ENCODE measurements at regions not wholly inside any gene's neighbourhood (a gene's known extent, or its start where the extent isn't known, plus 50 kb on each side); places are given as distances from the start of the nearest gene placed in this dataset.

GRCh38 chr17:63124536-63124935 is 158.5 kb downstream of the TANC2 start:
- Histone ChIP-seq H4K20me1 (ENCODE audit: insufficient read depth) (no peaks in the 10 kb centered on the region), H3K36me3 (ENCODE audit: insufficient read depth, low read length) (no peaks in the 10 kb centered on the region), H3K9me2 (ENCODE audit: insufficient read depth, low read length) (no peaks in the 10 kb centered on the region), H3F3A (ENCODE audit: insufficient read depth, low read length, poor library complexity, severe bottlenecking) (peaks cover 3% of the 10 kb centered on the region), H3K9ac (ENCODE audit: low read length) (no peak overlapping the region), H3K4me3 (ENCODE audit: low read length) (no peak overlapping the region), H3K4me2 (ENCODE audit: low read length) (no peak overlapping the region), H3K27me3 (ENCODE audit: insufficient read depth, low read depth, low read length) (no peaks in the 10 kb centered on the region), H3K27ac (ENCODE audit: low read length) (no peak overlapping the region), H2AFZ (ENCODE audit: low read depth, low read length) (no peak overlapping the region), H3K79me2 (replicated peaks; ENCODE audit: insufficient read depth, low read length) (peaks cover 26% of the 10 kb centered on the region), H3K9me3 (ENCODE audit: low read length) (no peaks in the 10 kb centered on the region)
- no peak for TF ChIP-seq EP300 (conservative IDR thresholded peaks at IDR 0.05; ENCODE audit: poor library complexity, severe bottlenecking)
- no peak for TF ChIP-seq POLR2AphosphoS5 (IDR thresholded peaks at IDR 0.05)
- TF ChIP-seq, protein P1, sequence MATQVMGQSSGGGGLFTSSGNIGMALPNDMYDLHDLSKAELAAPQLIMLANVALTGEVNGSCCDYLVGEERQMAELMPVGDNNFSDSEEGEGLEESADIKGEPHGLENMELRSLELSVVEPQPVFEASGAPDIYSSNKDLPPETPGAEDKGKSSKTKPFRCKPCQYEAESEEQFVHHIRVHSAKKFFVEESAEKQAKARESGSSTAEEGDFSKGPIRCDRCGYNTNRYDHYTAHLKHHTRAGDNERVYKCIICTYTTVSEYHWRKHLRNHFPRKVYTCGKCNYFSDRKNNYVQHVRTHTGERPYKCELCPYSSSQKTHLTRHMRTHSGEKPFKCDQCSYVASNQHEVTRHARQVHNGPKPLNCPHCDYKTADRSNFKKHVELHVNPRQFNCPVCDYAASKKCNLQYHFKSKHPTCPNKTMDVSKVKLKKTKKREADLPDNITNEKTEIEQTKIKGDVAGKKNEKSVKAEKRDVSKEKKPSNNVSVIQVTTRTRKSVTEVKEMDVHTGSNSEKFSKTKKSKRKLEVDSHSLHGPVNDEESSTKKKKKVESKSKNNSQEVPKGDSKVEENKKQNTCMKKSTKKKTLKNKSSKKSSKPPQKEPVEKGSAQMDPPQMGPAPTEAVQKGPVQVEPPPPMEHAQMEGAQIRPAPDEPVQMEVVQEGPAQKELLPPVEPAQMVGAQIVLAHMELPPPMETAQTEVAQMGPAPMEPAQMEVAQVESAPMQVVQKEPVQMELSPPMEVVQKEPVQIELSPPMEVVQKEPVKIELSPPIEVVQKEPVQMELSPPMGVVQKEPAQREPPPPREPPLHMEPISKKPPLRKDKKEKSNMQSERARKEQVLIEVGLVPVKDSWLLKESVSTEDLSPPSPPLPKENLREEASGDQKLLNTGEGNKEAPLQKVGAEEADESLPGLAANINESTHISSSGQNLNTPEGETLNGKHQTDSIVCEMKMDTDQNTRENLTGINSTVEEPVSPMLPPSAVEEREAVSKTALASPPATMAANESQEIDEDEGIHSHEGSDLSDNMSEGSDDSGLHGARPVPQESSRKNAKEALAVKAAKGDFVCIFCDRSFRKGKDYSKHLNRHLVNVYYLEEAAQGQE (IDR thresholded peaks at IDR 0.05; ENCODE audit: borderline replicate concordance): no peak
- no peak for TF ChIP-seq TAF1 (IDR thresholded peaks at IDR 0.05; ENCODE audit: low read depth)
- no peak for TF ChIP-seq EZH2 (IDR thresholded peaks at IDR 0.05; ENCODE audit: borderline replicate concordance, insufficient read depth, low read length, poor library complexity, severe bottlenecking)
- TF ChIP-seq RAD21 (conservative IDR thresholded peaks at IDR 0.05): no peak
- TF ChIP-seq MXI1 (conservative IDR thresholded peaks at IDR 0.05; ENCODE audit: poor library complexity, severe bottlenecking): no peak
- no peak for TF ChIP-seq SMC3 (conservative IDR thresholded peaks at IDR 0.05; ENCODE audit: poor library complexity)
- TF ChIP-seq, protein P2, sequence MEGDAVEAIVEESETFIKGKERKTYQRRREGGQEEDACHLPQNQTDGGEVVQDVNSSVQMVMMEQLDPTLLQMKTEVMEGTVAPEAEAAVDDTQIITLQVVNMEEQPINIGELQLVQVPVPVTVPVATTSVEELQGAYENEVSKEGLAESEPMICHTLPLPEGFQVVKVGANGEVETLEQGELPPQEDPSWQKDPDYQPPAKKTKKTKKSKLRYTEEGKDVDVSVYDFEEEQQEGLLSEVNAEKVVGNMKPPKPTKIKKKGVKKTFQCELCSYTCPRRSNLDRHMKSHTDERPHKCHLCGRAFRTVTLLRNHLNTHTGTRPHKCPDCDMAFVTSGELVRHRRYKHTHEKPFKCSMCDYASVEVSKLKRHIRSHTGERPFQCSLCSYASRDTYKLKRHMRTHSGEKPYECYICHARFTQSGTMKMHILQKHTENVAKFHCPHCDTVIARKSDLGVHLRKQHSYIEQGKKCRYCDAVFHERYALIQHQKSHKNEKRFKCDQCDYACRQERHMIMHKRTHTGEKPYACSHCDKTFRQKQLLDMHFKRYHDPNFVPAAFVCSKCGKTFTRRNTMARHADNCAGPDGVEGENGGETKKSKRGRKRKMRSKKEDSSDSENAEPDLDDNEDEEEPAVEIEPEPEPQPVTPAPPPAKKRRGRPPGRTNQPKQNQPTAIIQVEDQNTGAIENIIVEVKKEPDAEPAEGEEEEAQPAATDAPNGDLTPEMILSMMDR (IDR thresholded peaks at IDR 0.05; ENCODE audit: poor library complexity, severe bottlenecking): no peak

- no peak overlapping the region for H3K4me3 ChIP-seq (ENCODE audit: low read length)
Measured at GRCh38 chr17:63124958-63125357, 158.9 kb downstream of the TANC2 start.

More at GRCh38 chr17:63124958-63125357, 158.9 kb downstream of the TANC2 start:
- TF ChIP-seq, protein P2 (IDR thresholded peaks at IDR 0.05; ENCODE audit: poor library complexity, severe bottlenecking): no peak
- TF ChIP-seq TAF1 (IDR thresholded peaks at IDR 0.05; ENCODE audit: low read depth) (no peak), POLR2AphosphoS5 (IDR thresholded peaks at IDR 0.05) (no peak), RAD21 (conservative IDR thresholded peaks at IDR 0.05) (no peak), MXI1 (conservative IDR thresholded peaks at IDR 0.05; ENCODE audit: poor library complexity, severe bottlenecking) (no peak), SMC3 (conservative IDR thresholded peaks at IDR 0.05; ENCODE audit: poor library complexity) (no peak), EP300 (conservative IDR thresholded peaks at IDR 0.05; ENCODE audit: poor library complexity, severe bottlenecking) (no peak), EZH2 (IDR thresholded peaks at IDR 0.05; ENCODE audit: borderline replicate concordance, insufficient read depth, low read length, poor library complexity, severe bottlenecking) (no peak)
- TF ChIP-seq, protein P1 (IDR thresholded peaks at IDR 0.05; ENCODE audit: borderline replicate concordance): no peak
- Histone ChIP-seq H3K27me3 (ENCODE audit: insufficient read depth, low read depth, low read length) (no peaks in the 10 kb centered on the region), H3K9ac (ENCODE audit: low read length) (no peak overlapping the region), H3K9me2 (ENCODE audit: insufficient read depth, low read length) (no peaks in the 10 kb centered on the region), H4K20me1 (ENCODE audit: insufficient read depth) (no peaks in the 10 kb centered on the region), H3F3A (ENCODE audit: insufficient read depth, low read length, poor library complexity, severe bottlenecking) (peaks cover 3% of the 10 kb centered on the region), H3K4me2 (ENCODE audit: low read length) (no peak overlapping the region), H3K27ac (ENCODE audit: low read length) (no peak overlapping the region), H3K36me3 (ENCODE audit: insufficient read depth, low read length) (no peaks in the 10 kb centered on the region), H2AFZ (ENCODE audit: low read depth, low read length) (no peak overlapping the region), H3K79me2 (replicated peaks; ENCODE audit: insufficient read depth, low read length) (peaks cover 25% of the 10 kb centered on the region), H3K9me3 (ENCODE audit: low read length) (no peaks in the 10 kb centered on the region)
